ENCODE measurements at regions not wholly inside any gene's neighbourhood (a gene's known extent, or its start where the extent isn't known, plus 50 kb on each side); places are given as distances from the start of the nearest gene placed in this dataset.

DNA sequence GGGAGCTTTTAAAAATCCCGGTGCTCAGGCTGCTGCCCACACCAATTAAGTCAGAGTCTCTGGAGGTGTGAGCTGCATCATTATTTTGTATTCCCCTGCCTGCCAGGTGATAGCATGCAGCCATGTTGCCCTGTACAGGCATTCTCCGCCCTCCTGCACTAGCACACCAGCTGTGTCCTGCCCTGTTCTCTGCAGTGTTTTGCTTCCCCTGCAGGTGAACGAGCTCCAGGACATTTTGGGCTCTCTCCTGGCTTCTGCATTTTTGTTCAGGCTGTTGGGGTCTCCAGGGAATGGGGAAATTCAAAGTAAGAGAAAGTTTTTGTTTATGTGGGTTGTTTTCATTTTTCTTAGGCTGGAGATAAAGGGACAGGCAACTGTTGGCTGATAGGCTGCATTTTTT lies 271.0 kb upstream of the COBL start:
- TF ChIP-seq, protein P1, sequence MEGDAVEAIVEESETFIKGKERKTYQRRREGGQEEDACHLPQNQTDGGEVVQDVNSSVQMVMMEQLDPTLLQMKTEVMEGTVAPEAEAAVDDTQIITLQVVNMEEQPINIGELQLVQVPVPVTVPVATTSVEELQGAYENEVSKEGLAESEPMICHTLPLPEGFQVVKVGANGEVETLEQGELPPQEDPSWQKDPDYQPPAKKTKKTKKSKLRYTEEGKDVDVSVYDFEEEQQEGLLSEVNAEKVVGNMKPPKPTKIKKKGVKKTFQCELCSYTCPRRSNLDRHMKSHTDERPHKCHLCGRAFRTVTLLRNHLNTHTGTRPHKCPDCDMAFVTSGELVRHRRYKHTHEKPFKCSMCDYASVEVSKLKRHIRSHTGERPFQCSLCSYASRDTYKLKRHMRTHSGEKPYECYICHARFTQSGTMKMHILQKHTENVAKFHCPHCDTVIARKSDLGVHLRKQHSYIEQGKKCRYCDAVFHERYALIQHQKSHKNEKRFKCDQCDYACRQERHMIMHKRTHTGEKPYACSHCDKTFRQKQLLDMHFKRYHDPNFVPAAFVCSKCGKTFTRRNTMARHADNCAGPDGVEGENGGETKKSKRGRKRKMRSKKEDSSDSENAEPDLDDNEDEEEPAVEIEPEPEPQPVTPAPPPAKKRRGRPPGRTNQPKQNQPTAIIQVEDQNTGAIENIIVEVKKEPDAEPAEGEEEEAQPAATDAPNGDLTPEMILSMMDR (IDR thresholded peaks at IDR 0.05; ENCODE audit: unreplicated experiment), result no peak
- no peak for DNase-seq
- Mint-ChIP-seq H3K27me3 (ENCODE audit: unreplicated experiment) (no peaks in the 10 kb centered on the region), H3K27ac (ENCODE audit: unreplicated experiment) (no peak overlapping the region), H3K36me3 (ENCODE audit: insufficient read depth, unreplicated experiment) (no peaks in the 10 kb centered on the region), H3K9me3 (ENCODE audit: low read depth, unreplicated experiment) (no peaks in the 10 kb centered on the region), H3K4me1 (ENCODE audit: low read depth, unreplicated experiment) (peaks cover 25% of the 10 kb centered on the region), H3K4me3 (ENCODE audit: low read depth, unreplicated experiment) (no peak overlapping the region)
- intact Hi-C loops (cut with micrococcal nuclease; ENCODE audit: unreplicated experiment), result no loop called here
- BruUV-seq (replicated peaks), result no TSS peak
- CTCF ChIA-PET, result interaction anchor here (1.1 to 1.6 kb wide), 2 partner anchors 14 to 157 kb away, joined by 3 to 8 read pairs; no protein-coding TSS in a partner anchor

DNA sequence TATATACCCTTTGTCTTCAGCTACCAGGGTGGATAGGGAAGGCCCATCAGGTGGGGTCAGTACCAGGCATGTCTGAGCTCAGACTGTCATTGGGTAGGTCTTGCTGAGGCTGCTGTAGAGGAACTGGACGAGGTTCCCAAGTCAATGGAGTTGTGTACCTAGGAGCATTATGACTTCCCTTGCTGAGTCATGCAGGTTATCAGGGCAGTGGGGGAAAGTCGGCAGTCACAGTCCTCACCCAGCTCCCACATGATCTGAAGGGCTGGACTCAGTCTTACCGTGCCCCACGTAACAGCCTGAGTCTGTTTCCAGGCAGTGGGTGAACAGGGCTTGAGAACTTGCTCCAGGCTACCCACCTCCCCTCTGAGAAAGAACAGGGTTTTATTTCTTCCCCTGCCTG lies 260.8 kb upstream of the COBL start:
- H3K9me3 Mint-ChIP-seq (ENCODE audit: low read depth, unreplicated experiment), result peaks cover 12% of the 10 kb centered on the region
- intact Hi-C loops (cut with micrococcal nuclease; ENCODE audit: unreplicated experiment), result no loop called here
- H3K4me1 Mint-ChIP-seq (ENCODE audit: low read depth, unreplicated experiment), result peaks cover 11% of the 10 kb centered on the region
- H3K36me3 Mint-ChIP-seq (ENCODE audit: insufficient read depth, unreplicated experiment), result no peaks in the 10 kb centered on the region
- CTCF ChIA-PET, result interaction anchor here (1.2 to 1.3 kb wide), 2 partner anchors 31 to 87 kb away, joined by 3 to 4 read pairs; no protein-coding TSS in a partner anchor
- BruUV-seq (replicated peaks), result no TSS peak
- H3K4me3 Mint-ChIP-seq (ENCODE audit: low read depth, unreplicated experiment), result no peak overlapping the region
- no peaks in the 10 kb centered on the region for H3K27me3 Mint-ChIP-seq (ENCODE audit: unreplicated experiment)
- TF ChIP-seq, protein P1 (IDR thresholded peaks at IDR 0.05; ENCODE audit: unreplicated experiment), result no peak
- no peak overlapping the region for H3K27ac Mint-ChIP-seq (ENCODE audit: unreplicated experiment)
- peak; percentile 57 for DNase-seq

DNA sequence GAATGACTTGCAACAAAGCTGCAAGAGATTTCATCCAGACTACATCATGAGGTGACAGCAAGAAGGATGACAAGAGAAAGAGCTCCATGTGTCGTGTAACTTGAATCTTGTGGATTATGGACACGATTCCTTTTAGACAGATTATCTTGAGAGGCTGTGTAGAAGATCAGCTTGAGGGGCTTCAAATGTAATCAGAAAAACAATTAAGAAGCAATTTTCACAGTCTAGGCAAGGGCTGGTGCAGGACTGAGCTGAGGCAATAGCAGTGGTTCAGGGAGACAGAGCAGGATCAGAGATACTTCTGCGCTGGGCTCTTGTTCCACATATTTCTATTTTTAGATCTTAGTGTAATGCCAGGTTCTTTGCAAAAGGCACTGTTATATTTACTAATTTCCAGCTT lies 253.0 kb upstream of the COBL start:
- TF ChIP-seq, protein P1 (IDR thresholded peaks at IDR 0.05; ENCODE audit: unreplicated experiment), result no peak
- H3K36me3 Mint-ChIP-seq (ENCODE audit: insufficient read depth, unreplicated experiment), result no peaks in the 10 kb centered on the region
- H3K27me3 Mint-ChIP-seq (ENCODE audit: unreplicated experiment), result no peaks in the 10 kb centered on the region
- no peak for DNase-seq
- intact Hi-C loops (cut with micrococcal nuclease; ENCODE audit: unreplicated experiment), result no loop called here
- no peak overlapping the region for H3K27ac Mint-ChIP-seq (ENCODE audit: unreplicated experiment)
- H3K4me3 Mint-ChIP-seq (ENCODE audit: low read depth, unreplicated experiment), result no peak overlapping the region
- no peaks in the 10 kb centered on the region for H3K4me1 Mint-ChIP-seq (ENCODE audit: low read depth, unreplicated experiment)
- no TSS peak for BruUV-seq (replicated peaks)
- CTCF ChIA-PET, result no interaction called here
- no peaks in the 10 kb centered on the region for H3K9me3 Mint-ChIP-seq (ENCODE audit: low read depth, unreplicated experiment)

DNA sequence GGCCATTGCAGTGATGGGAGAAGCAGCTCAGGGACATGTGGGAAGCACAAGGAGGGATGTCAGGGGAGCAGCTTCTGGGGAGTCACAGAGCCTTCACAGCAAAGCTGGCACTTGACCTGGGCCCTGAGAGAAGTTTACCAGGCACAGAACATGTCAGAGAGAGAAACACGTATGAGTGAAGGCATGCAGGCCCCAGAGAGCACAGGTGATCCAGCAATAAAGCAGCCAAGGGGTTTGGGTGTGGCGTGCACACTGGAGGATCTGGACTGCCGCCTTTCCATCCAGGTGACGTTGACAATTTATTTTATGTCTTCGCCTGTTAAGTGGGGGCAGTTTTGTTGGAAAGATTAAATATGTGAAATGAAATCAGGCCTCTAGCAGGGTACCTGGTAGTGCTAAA lies 252.6 kb upstream of the COBL start:
- TF ChIP-seq, protein P1 (IDR thresholded peaks at IDR 0.05; ENCODE audit: unreplicated experiment), result no peak
- Mint-ChIP-seq H3K27ac (ENCODE audit: unreplicated experiment) (no peak overlapping the region), H3K27me3 (ENCODE audit: unreplicated experiment) (no peaks in the 10 kb centered on the region), H3K4me1 (ENCODE audit: low read depth, unreplicated experiment) (peaks cover under 1% of the 10 kb centered on the region), H3K4me3 (ENCODE audit: low read depth, unreplicated experiment) (no peak overlapping the region), H3K36me3 (ENCODE audit: insufficient read depth, unreplicated experiment) (no peaks in the 10 kb centered on the region), H3K9me3 (ENCODE audit: low read depth, unreplicated experiment) (no peaks in the 10 kb centered on the region)
- intact Hi-C loops (cut with micrococcal nuclease; ENCODE audit: unreplicated experiment), result no loop called here
- no TSS peak for BruUV-seq (replicated peaks)
- CTCF ChIA-PET, result no interaction called here
- DNase-seq, result no peak

Measured in Calu3 (cell line).